ES-I3 (cell line): ENCODE measurements at regions not wholly inside any gene's neighbourhood (a gene's known extent, or its start where the extent isn't known, plus 50 kb on each side); places are given as distances from the start of the nearest gene placed in this dataset.
"Not testable (repeated sequence)": the region's sequence is repeated elsewhere in the genome, so short reads cannot be mapped to it uniquely, and the experiment has no call there.

ENCODE experiments used
- H3K36me3 ChIP-seq: 2 replicates; pipeline ENCODE4 v1.6.1; 2013; ENCODE audit warnings: mild to moderate bottlenecking, low read length, control low read depth, moderate library complexity; ENCODE audit not compliant: insufficient read depth
- H3K4me1 ChIP-seq: 2 replicates; pipeline ENCODE4 v1.6.1; 2013; ENCODE audit warnings: mild to moderate bottlenecking, control low read depth, low read length; ENCODE audit not compliant: insufficient read depth
- H3K9ac ChIP-seq: 2 replicates; pipeline ENCODE4 v1.6.1; 2013; ENCODE audit warnings: low read depth, mild to moderate bottlenecking, low read length, moderate library complexity
- H3K9me3 ChIP-seq: 2 replicates; pipeline ENCODE4 v1.6.1; 2013; ENCODE audit warnings: mild to moderate bottlenecking, low read length, moderate library complexity; ENCODE audit not compliant: control insufficient read depth, insufficient read depth

DNA sequence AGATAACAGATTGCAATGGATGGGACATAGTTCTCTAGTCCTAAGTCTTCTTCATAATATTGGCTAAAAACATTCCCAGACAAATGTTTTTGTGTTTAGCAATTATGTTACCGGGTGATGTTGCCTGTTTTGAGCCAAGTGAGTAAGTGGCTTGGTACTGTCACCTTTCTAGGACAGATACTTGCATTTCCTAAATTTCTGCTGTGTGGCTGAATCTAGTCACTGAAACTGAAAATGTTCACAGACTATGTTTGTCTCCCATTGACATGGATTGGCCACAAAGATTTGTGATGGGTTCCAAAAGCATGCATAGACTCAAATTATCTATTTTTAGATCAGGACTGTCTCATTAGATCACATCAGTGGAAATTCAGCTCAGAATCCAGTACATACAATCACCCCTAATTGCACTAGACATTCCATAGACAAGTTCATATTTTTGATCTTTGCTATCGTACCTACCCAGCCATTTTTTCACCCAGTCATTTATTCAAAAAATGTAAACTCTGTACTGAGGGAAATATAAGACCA lies 1222.1 kb upstream of the AUTS2 start:
- no peaks in the 10 kb centered on the region for H3K9me3 ChIP-seq
- H3K9ac ChIP-seq, result no peak overlapping the region
- no peaks in the 10 kb centered on the region for H3K4me1 ChIP-seq
- H3K36me3 ChIP-seq, result no peaks in the 10 kb centered on the region

DNA sequence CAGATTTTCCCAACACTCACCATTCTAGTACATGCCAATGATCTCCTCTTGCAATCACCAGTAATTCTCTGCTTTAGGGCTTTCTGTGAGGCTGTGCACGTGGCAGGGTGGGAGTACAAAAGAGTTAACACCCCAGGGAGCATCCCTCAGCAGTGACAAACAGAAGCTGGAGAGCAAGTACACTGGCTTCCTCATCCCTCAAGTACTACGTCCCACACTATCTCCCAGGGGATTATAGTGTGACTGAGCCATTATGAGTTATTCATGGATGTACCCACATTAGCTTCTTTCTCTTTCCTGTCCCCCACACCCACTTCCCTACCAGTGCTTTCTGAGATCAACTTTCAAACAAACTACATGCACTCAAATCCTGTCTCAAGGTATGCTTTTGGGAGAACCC lies 1216.5 kb upstream of the AUTS2 start:
- no peaks in the 10 kb centered on the region for H3K4me1 ChIP-seq
- no peaks in the 10 kb centered on the region for H3K36me3 ChIP-seq
- no peak overlapping the region for H3K9ac ChIP-seq
- H3K9me3 ChIP-seq, result no peaks in the 10 kb centered on the region

DNA sequence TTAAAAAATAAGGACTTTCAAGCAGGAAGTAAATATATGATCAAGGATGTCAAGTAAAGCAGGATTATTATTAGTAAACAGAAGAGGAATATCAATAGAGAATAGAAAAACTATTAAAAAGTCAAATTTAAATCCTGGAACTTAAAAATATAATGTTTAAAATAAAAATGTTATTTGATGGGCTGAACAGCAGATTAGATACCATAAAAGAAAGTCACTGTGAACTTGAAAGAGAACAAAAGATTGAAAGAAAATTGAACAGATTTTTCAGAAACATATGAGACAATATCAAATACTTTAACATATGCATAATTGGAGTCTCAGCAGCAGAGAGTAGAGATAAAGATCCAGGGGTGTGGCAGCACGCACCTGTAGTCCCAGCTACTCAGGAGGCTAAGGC lies 1213.7 kb upstream of the AUTS2 start:
- H3K9ac ChIP-seq, result no peak overlapping the region

DNA sequence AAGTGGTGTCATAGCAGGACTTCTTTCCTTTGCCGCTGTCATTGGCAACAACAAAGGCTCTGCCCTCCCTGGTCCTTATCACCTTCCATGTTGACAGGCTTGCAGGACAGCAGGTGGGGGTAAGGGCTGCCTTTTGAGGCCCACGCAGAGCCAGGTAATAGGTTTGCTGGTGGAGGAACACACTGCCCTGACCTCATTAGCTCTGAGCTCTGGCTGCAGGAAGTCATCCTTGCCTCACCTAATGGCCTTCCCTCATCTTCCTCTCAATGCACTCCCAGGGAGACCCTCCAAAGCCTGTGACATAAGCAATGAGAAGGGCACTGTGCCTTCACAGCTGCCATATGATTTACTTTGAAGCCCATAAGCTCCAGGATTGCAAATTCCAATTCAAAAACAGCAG lies 1205.2 kb upstream of the AUTS2 start:
- no peak overlapping the region for H3K9ac ChIP-seq
- no peaks in the 10 kb centered on the region for H3K36me3 ChIP-seq
- H3K9me3 ChIP-seq, result 0 out of 2 replicates have a peak, but pooled peaks cover 3% of the 10 kb centered on the region
- no peaks in the 10 kb centered on the region for H3K4me1 ChIP-seq

More for the DNA sequence above, 1213.7 kb upstream of the AUTS2 start:
- 0 out of 2 replicates have a peak, but pooled peaks cover 1% of the 10 kb centered on the region for H3K9me3 ChIP-seq
- H3K36me3 ChIP-seq, result no peaks in the 10 kb centered on the region
- no peaks in the 10 kb centered on the region for H3K4me1 ChIP-seq

DNA sequence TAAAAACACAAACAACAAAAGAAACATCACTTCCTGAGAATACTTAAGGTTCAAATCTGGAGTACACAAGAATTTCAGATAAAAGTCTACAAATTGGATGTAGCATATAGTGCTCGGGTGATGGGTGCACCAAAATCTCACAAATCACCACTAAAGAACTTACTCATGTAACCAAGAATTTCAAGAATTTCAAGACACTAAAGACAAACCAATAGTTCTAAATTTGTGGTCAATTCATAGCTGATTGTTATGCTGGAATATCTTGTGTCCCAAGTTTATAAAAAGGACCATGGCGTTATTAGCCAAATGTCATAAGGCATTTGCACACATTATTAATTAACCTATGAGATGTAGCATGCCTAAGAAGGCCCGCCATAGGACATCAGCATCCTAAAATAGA lies 1204.1 kb upstream of the AUTS2 start:
- Histone ChIP-seq H3K4me1 (no peaks in the 10 kb centered on the region), H3K9ac (no peak overlapping the region), H3K36me3 (no peaks in the 10 kb centered on the region), H3K9me3 (0 out of 2 replicates have a peak, but pooled peaks cover 3% of the 10 kb centered on the region)

DNA sequence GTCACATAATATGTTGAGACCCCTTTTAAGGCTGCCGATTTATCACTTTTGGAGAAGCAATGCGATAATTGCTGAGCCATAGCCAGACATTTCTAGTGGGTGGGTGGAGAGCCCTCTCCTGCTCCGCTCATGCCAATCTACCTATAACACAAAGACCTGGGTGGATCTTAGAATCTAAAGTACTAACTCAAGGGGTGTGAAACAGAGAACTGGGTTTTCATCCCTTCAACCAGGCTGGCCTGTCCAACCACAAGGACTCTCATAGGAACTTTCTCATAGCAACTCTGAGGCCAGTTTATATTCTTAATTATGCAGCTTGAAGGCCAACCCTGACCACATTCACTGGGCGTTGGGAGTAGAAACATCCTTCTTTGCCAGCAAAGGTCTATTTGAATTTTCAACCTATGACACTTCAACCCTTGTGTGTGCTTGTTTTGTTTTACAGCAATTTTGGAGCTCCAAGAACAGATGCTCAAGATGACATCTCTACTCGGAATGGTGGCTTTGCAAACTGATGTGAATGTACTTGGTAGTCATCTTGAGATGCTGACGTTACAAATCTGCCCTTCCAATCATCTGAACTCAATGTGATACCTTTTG lies 1198.2 kb upstream of the AUTS2 start:
- no peaks in the 10 kb centered on the region for H3K4me1 ChIP-seq
- no peak overlapping the region for H3K9ac ChIP-seq
- 0 out of 2 replicates have a peak, but pooled peaks cover 2% of the 10 kb centered on the region for H3K9me3 ChIP-seq
- H3K36me3 ChIP-seq, result no peaks in the 10 kb centered on the region

DNA sequence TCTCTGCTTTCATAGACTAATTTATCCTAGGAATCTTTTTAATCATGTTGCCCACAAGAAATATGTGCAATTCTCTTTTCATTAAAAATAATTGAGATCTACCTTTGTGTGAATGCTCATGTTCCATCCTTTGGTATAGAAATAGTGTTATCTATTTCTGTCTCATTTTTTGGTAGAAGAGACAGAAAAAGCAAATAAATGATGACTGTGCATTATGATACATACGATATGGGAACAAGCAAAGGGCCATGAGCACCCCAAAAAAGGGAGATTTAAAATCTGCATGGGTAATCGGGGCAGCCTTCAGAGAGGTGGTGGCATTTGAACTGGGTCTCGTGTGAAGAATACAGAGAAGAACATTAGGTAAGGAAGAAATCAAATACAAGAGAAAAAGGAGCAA lies 1197.5 kb upstream of the AUTS2 start:
- Histone ChIP-seq H3K36me3 (no peaks in the 10 kb centered on the region), H3K9ac (no peak overlapping the region), H3K9me3 (0 out of 2 replicates have a peak, but pooled peaks cover 2% of the 10 kb centered on the region), H3K4me1 (no peaks in the 10 kb centered on the region)

DNA sequence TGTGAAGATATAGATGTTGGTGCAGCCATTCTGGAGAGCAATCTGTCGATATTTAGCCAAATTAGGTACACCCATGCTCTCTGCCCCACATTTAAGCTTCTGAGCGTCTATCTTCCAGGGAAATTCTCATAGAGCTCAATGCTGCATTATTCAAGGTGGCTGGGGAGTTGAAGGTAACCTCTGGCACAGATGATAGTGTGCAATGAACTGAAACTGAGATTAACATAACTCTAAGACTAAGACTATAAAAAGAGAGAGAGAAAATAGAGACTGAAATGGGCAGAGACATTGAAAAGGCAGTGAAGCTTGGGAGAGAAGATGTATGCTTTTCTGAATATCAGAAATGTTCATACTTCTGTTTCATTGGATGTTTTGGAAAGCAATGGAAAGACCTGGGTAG lies 1197.0 kb upstream of the AUTS2 start:
- Histone ChIP-seq H3K4me1 (no peaks in the 10 kb centered on the region), H3K9ac (no peak overlapping the region), H3K9me3 (0 out of 2 replicates have a peak, but pooled peaks cover 2% of the 10 kb centered on the region), H3K36me3 (no peaks in the 10 kb centered on the region)

DNA sequence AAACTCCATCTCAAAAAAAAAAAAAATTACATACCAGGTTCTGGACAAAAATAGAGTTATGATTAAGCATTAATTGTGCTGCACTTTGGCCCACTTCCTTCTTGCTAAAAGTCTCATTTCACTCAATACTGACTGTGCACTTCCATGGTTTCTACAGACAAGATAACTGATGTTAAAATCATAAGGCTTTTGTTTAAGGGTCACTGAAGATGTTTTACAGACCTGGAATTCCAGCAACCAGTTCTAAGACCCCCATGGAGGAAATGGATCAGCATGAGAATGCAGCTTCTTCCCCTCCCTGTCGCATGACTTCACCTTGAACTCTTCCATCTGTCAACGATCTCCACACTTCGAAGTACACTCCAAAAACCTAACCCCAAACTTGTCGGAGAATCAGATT lies 1191.8 kb upstream of the AUTS2 start:
- peaks cover 7% of the 10 kb centered on the region; the same call in 1 of the 2 replicates for H3K4me1 ChIP-seq
- 0 out of 2 replicates have a peak, but pooled peaks cover 2% of the 10 kb centered on the region for H3K9me3 ChIP-seq
- no peak overlapping the region for H3K9ac ChIP-seq
- H3K36me3 ChIP-seq, result no peaks in the 10 kb centered on the region

DNA sequence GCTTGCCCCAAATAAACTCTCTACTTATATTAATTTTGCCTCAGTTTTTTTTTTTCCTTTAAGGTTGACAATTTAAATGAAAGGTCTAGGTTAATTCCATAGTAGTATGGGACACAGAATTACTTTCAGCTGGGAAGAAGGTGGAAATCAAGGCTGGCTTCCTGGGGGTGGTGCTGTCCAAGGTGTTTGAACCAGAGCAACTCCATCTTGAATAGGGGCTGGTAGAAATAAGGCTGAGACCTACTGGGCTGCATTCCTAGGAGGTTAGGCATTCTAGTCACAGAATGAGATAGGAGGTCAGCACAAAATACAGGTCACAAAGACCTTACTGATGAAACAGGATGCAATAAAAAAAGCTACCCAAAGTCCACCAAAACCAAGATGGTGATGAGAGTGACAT lies 1190.8 kb upstream of the AUTS2 start:
- H3K9ac ChIP-seq, result no peak overlapping the region
- no peaks in the 10 kb centered on the region for H3K36me3 ChIP-seq
- peaks cover 7% of the 10 kb centered on the region; the same call in 1 of the 2 replicates for H3K4me1 ChIP-seq
- 0 out of 2 replicates have a peak, but pooled peaks cover 2% of the 10 kb centered on the region for H3K9me3 ChIP-seq

DNA sequence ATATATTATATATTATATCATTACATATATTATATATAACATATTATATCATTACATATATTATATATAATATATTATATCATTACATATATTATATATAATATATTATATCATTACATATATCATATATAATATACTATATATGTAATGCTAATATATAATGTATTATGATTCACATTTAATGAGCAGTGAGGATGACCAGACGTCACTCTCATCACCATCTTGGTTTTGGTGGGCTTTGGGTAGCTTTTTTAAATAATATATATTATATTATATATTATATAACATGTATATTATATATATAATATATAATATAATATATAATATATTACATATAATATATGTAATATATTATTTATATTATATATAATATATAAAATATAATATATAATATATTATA lies 1189.4 kb upstream of the AUTS2 start:
- H3K36me3 ChIP-seq, result no peaks in the 10 kb centered on the region
- 0 out of 2 replicates have a peak, but pooled peaks cover under 1% of the 10 kb centered on the region for H3K9me3 ChIP-seq
- H3K4me1 ChIP-seq, result peaks cover 7% of the 10 kb centered on the region; the same call in 1 of the 2 replicates
- H3K9ac ChIP-seq, result no peak overlapping the region

DNA sequence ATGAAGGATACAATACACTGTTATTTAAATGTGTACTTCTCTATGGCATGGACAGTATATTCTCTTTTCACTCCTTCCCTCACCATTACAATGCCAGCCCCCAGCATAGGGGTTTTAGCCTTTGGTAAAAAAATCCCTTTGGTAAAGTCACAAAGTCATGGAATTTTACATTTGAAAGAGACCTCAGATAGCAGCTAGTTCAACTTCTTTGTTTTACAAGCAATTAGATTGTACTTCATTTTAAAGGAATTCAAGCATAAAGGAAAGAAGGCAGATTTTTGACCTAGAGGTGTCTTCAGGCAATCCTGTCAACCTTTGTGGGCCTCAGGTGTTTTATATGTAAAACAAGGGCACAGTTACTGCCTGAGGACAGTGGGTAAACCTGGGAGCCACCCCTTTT lies 1188.4 kb upstream of the AUTS2 start:
- Histone ChIP-seq H3K4me1 (peaks cover 7% of the 10 kb centered on the region; the same call in 1 of the 2 replicates), H3K9me3 (peaks cover 2% of the 10 kb centered on the region; the same call in 1 of the 2 replicates), H3K9ac (no peak overlapping the region), H3K36me3 (no peaks in the 10 kb centered on the region)

DNA sequence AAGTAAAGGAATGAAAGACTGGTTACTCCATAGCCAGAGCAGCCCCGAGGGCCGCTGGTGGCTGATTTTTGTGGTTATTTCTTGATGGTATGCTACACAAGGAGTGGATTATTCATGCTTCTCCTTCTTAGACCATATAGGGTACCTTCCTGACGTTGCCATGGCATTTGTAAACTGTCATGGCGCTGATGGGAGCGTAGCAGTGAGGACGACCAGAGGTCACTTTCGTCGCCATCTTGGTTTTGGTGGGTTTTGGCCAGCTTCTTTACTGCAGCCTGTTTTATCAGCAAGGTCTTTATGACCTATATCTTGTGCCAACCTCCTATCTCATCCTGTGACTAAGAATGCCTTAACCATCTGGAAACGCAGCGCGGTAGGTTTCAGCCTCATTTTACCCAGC lies 1187.6 kb upstream of the AUTS2 start:
- not testable (repeated sequence) for H3K36me3 ChIP-seq, H3K4me1 ChIP-seq, H3K9ac ChIP-seq, H3K9me3 ChIP-seq

DNA sequence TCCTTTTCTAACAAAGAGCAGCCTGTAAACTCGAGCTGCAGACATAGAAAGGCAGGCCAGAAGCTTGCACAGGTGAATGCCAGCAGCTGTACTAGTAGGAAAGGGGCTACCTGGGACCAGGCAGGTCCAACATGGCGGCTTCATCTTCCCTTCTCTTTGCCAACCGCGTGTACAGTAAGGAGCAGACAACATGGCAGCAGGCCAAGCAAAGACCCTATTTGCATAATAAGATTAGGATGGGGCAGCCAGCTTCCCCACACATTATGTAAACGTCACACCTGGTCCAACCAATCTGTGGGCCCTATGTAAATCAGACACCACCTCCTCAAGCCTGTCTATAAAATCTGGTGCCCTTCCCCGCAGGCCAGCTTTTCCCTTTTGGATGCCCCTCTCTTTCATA lies 1186.5 kb upstream of the AUTS2 start:
- peaks cover 7% of the 10 kb centered on the region; the same call in 1 of the 2 replicates for H3K4me1 ChIP-seq
- peaks cover 5% of the 10 kb centered on the region for H3K9me3 ChIP-seq
- H3K36me3 ChIP-seq, result no peaks in the 10 kb centered on the region
- no peak overlapping the region for H3K9ac ChIP-seq
